Gastroesophageal sphincter (tissue), 3 donors: ENCODE measurements at regions not wholly inside any gene's neighbourhood (a gene's known extent, or its start where the extent isn't known, plus 50 kb on each side); places are given as distances from the start of the nearest gene placed in this dataset.

Experiments used
- POLR2A ChIP-seq, 2 donors: fragments of 450-650 bp; IDR thresholded peaks; one replicate each; pipeline ENCODE4 v1.6.1; 2017; ENCODE audit warnings: antibody characterized with exemption in 2 of 2, mild to moderate bottlenecking in 2 of 2, moderate library complexity in 1 of 2
- POLR2AphosphoS5 ChIP-seq: sonication (generic); formaldehyde crosslinking; IDR thresholded peaks from one replicate; pipeline ENCODE4 v1.6.1; 2017; ENCODE audit warnings: antibody characterized with exemption
- TF ChIP-seq, protein P1 (sequence below), 4 experiments: fragments of 200-600 bp in 2 of 4; fragments of 450-650 bp in 2 of 4; sonication (generic) in 1 of 4; IDR thresholded peaks; one replicate each; pipeline ENCODE4 v1.5.1; 2017 to 2019; ENCODE audit warnings: antibody characterized with exemption in 4 of 4, mild to moderate bottlenecking in 2 of 4, moderate library complexity in 2 of 4

DNA sequence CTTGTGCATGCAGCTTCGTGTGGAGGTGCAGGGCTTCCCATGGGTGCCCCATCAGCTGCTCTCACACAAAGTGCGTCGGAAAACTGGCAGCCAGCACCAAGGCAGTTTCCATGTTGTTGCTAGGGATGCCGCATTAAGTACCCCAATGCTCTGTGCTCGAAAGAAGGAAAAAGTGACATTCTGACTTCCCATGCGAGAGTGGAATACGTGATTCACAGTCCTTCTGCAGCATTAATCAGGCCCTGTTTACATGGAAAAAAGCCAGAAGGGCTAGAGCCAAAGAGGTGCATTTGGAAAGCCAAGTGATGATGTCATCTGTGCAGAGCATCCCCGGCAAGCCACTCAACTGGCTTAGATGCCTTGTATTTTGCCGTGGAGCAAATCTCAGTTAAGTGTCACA is 258.3 kb downstream of the GATA3 start:
- TF ChIP-seq, protein P1, sequence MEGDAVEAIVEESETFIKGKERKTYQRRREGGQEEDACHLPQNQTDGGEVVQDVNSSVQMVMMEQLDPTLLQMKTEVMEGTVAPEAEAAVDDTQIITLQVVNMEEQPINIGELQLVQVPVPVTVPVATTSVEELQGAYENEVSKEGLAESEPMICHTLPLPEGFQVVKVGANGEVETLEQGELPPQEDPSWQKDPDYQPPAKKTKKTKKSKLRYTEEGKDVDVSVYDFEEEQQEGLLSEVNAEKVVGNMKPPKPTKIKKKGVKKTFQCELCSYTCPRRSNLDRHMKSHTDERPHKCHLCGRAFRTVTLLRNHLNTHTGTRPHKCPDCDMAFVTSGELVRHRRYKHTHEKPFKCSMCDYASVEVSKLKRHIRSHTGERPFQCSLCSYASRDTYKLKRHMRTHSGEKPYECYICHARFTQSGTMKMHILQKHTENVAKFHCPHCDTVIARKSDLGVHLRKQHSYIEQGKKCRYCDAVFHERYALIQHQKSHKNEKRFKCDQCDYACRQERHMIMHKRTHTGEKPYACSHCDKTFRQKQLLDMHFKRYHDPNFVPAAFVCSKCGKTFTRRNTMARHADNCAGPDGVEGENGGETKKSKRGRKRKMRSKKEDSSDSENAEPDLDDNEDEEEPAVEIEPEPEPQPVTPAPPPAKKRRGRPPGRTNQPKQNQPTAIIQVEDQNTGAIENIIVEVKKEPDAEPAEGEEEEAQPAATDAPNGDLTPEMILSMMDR (IDR thresholded peaks at IDR 0.05) = no peak
- no peak for TF ChIP-seq POLR2AphosphoS5
- TF ChIP-seq POLR2A (IDR thresholded peaks at IDR 0.05) = no peak
